Neural cell (in vitro differentiated cells): ENCODE measurements at regions not wholly inside any gene's neighbourhood (a gene's known extent, or its start where the extent isn't known, plus 50 kb on each side); places are given as distances from the start of the nearest gene placed in this dataset.

Source experiments
- H2AFZ ChIP-seq: fragments of 200-600, 300-800 bp; sonication (generic), shearing (Covaris generic); 2 replicates; pipeline ENCODE4 v1.6.0; 2014; ENCODE audit warnings: low read depth, mild to moderate bottlenecking, antibody characterized with exemption, low read length, moderate library complexity
- H3F3A ChIP-seq: fragments of 200-600 bp; shearing (Covaris generic); 2 replicates; pipeline ENCODE4 v1.6.1; 2016; ENCODE audit warnings: mild to moderate bottlenecking, moderate library complexity, mixed read lengths, antibody characterized with exemption, low read length; ENCODE audit not compliant: insufficient read depth, poor library complexity, severe bottlenecking
- H3K27ac ChIP-seq: fragments of 200-600, 300-800 bp; sonication (generic), shearing (Covaris generic); 2 replicates; pipeline ENCODE4 v1.5.1; 2014; ENCODE audit warnings: mild to moderate bottlenecking, low read length, moderate library complexity
- H3K27me3 ChIP-seq: fragments of 300-800, 200-600 bp; sonication (generic), shearing (Covaris generic); 2 replicates; pipeline ENCODE4 v1.6.0; 2014; ENCODE audit warnings: mild to moderate bottlenecking, low read depth, low read length, moderate library complexity; ENCODE audit not compliant: insufficient read depth
- H3K36me3 ChIP-seq: fragments of 300-800, 200-600 bp; sonication (generic), shearing (Covaris generic); 2 replicates; pipeline ENCODE4 v1.5.1; 2014; ENCODE audit warnings: mild to moderate bottlenecking, antibody characterized with exemption, low read length, moderate library complexity; ENCODE audit not compliant: insufficient read depth
- H3K4me2 ChIP-seq: fragments of 300-800, 200-600 bp; sonication (generic), shearing (Covaris generic); 2 replicates; pipeline ENCODE4 v1.6.0; 2014; ENCODE audit warnings: mild to moderate bottlenecking, low read length
- H3K4me3 ChIP-seq: fragments of 300-800, 200-600 bp; sonication (generic), shearing (Covaris generic); 2 replicates; pipeline ENCODE4 v1.5.1; 2014; ENCODE audit warnings: mild to moderate bottlenecking, low read length, moderate library complexity
- H3K79me2 ChIP-seq: fragments of 200-600 bp; shearing (Covaris generic); replicated peaks from 2 replicates; pipeline ENCODE4 v1.6.0; 2014; ENCODE audit warnings: mild to moderate bottlenecking, low read length, moderate library complexity; ENCODE audit not compliant: insufficient read depth
- H3K9ac ChIP-seq: fragments of 300-800, 200-600 bp; sonication (generic), shearing (Covaris generic); 2 replicates; pipeline ENCODE4 v1.6.1; 2016; ENCODE audit warnings: mild to moderate bottlenecking, low read length, mixed read lengths
- H3K9me2 ChIP-seq: fragments of 200-600 bp; shearing (Covaris generic); 2 replicates; pipeline ENCODE4 v1.6.1; 2016; ENCODE audit warnings: mild to moderate bottlenecking, low read length, mixed read lengths; ENCODE audit not compliant: insufficient read depth
- H3K9me3 ChIP-seq: fragments of 200-600, 300-800 bp; sonication (generic), shearing (Covaris generic); 2 replicates; pipeline ENCODE4 v1.6.1; 2016; ENCODE audit warnings: mild to moderate bottlenecking, mixed run types, low read length, moderate library complexity, mixed read lengths
- H4K20me1 ChIP-seq: fragments of 200-600 bp; shearing (Covaris generic); 2 replicates; pipeline ENCODE4 v1.6.1; 2016; ENCODE audit warnings: mild to moderate bottlenecking, mixed run types; ENCODE audit not compliant: insufficient read depth
- EP300 ChIP-seq: fragments of 450-650 bp; conservative IDR thresholded peaks from 2 replicates; pipeline ENCODE4 v1.6.1; 2014; ENCODE audit warnings: antibody characterized with exemption, mild to moderate bottlenecking, moderate library complexity; ENCODE audit not compliant: poor library complexity, severe bottlenecking
- EZH2 ChIP-seq: fragments of 200-600, 300-800 bp; shearing (Covaris generic), sonication (generic); IDR thresholded peaks from 2 replicates; pipeline ENCODE4 v1.6.1; 2014; ENCODE audit warnings: antibody characterized with exemption, low read length, borderline replicate concordance, mild to moderate bottlenecking; ENCODE audit not compliant: insufficient read depth, poor library complexity, severe bottlenecking
- MXI1 ChIP-seq: fragments of 450-650 bp; conservative IDR thresholded peaks from 2 replicates; pipeline ENCODE4 v1.6.1; 2014; ENCODE audit warnings: antibody characterized with exemption, mild to moderate bottlenecking; ENCODE audit not compliant: poor library complexity, severe bottlenecking
- POLR2AphosphoS5 ChIP-seq: IDR thresholded peaks from 2 replicates; pipeline ENCODE4 v1.6.1; 2012
- RAD21 ChIP-seq: fragments of 450-650 bp; conservative IDR thresholded peaks from 2 replicates; pipeline ENCODE4 v1.6.1; 2014; ENCODE audit warnings: antibody characterized with exemption, mild to moderate bottlenecking, moderate library complexity
- SMC3 ChIP-seq: fragments of 450-650 bp; conservative IDR thresholded peaks from 2 replicates; pipeline ENCODE4 v1.6.1; 2014; ENCODE audit warnings: antibody characterized with exemption, mild to moderate bottlenecking, moderate library complexity; ENCODE audit not compliant: poor library complexity
- TAF1 ChIP-seq: IDR thresholded peaks from 2 replicates; pipeline ENCODE4 v1.6.1; 2012; ENCODE audit warnings: low read depth
- TF ChIP-seq, protein P1 (sequence below): fragments of 450-650 bp; IDR thresholded peaks from 2 replicates; pipeline ENCODE4 v1.5.1; 2014; ENCODE audit warnings: antibody characterized with exemption, mild to moderate bottlenecking, moderate library complexity; ENCODE audit not compliant: poor library complexity, severe bottlenecking
- TF ChIP-seq, protein P2 (sequence below): IDR thresholded peaks from 2 replicates; pipeline ENCODE4 v1.6.1; 2012; ENCODE audit warnings: borderline replicate concordance

DNA sequence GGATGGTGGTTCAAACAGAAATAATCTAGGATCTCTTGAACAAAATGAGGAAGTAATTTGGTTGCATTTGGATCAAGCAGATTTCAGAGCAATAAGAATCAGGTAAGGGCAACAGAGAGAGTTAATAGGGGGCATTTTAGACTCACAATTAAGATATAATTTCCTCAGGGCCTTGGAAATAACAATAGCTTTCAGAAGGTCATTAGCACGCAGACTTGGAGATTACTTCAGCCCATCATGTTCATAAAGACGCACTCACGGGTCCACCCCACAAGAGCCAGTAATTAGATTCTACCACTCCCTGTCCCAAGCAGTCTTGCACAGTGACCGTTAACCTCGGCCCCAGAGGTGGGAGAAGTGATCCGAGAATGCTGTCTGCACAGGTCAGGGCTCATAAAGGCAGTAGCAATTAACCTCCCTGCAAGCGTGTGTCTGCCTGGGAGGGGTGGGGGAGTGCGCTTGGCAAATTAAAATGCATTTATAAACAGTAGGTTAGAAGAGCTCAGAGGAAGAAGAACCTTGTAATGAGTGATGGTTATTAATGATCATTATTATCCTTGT, 125.7 kb upstream of the CCDC196 start:
- H3K4me3 ChIP-seq, result no peak overlapping the region
- no peak overlapping the region for H3K27ac ChIP-seq
- TF ChIP-seq MXI1, result no peak
- TF ChIP-seq EZH2, result no peak
- TF ChIP-seq SMC3, result no peak
- TF ChIP-seq, protein P1, sequence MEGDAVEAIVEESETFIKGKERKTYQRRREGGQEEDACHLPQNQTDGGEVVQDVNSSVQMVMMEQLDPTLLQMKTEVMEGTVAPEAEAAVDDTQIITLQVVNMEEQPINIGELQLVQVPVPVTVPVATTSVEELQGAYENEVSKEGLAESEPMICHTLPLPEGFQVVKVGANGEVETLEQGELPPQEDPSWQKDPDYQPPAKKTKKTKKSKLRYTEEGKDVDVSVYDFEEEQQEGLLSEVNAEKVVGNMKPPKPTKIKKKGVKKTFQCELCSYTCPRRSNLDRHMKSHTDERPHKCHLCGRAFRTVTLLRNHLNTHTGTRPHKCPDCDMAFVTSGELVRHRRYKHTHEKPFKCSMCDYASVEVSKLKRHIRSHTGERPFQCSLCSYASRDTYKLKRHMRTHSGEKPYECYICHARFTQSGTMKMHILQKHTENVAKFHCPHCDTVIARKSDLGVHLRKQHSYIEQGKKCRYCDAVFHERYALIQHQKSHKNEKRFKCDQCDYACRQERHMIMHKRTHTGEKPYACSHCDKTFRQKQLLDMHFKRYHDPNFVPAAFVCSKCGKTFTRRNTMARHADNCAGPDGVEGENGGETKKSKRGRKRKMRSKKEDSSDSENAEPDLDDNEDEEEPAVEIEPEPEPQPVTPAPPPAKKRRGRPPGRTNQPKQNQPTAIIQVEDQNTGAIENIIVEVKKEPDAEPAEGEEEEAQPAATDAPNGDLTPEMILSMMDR, result no peak
- TF ChIP-seq, protein P2, sequence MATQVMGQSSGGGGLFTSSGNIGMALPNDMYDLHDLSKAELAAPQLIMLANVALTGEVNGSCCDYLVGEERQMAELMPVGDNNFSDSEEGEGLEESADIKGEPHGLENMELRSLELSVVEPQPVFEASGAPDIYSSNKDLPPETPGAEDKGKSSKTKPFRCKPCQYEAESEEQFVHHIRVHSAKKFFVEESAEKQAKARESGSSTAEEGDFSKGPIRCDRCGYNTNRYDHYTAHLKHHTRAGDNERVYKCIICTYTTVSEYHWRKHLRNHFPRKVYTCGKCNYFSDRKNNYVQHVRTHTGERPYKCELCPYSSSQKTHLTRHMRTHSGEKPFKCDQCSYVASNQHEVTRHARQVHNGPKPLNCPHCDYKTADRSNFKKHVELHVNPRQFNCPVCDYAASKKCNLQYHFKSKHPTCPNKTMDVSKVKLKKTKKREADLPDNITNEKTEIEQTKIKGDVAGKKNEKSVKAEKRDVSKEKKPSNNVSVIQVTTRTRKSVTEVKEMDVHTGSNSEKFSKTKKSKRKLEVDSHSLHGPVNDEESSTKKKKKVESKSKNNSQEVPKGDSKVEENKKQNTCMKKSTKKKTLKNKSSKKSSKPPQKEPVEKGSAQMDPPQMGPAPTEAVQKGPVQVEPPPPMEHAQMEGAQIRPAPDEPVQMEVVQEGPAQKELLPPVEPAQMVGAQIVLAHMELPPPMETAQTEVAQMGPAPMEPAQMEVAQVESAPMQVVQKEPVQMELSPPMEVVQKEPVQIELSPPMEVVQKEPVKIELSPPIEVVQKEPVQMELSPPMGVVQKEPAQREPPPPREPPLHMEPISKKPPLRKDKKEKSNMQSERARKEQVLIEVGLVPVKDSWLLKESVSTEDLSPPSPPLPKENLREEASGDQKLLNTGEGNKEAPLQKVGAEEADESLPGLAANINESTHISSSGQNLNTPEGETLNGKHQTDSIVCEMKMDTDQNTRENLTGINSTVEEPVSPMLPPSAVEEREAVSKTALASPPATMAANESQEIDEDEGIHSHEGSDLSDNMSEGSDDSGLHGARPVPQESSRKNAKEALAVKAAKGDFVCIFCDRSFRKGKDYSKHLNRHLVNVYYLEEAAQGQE, result no peak
- TF ChIP-seq POLR2AphosphoS5, result no peak
- TF ChIP-seq RAD21, result no peak
- TF ChIP-seq TAF1, result no peak
- TF ChIP-seq EP300, result no peak
- H4K20me1 ChIP-seq, result no peaks in the 10 kb centered on the region
- H3K9ac ChIP-seq, result peak overlapping the region; percentile 31
- H2AFZ ChIP-seq, result no peak overlapping the region
- no peaks in the 10 kb centered on the region for H3K36me3 ChIP-seq
- H3K9me3 ChIP-seq, result no peaks in the 10 kb centered on the region
- no peaks in the 10 kb centered on the region for H3K27me3 ChIP-seq
- H3K9me2 ChIP-seq, result no peaks in the 10 kb centered on the region
- H3K79me2 ChIP-seq, result no peaks in the 10 kb centered on the region
- no peak overlapping the region for H3K4me2 ChIP-seq
- H3F3A ChIP-seq, result peaks cover 6% of the 10 kb centered on the region

DNA sequence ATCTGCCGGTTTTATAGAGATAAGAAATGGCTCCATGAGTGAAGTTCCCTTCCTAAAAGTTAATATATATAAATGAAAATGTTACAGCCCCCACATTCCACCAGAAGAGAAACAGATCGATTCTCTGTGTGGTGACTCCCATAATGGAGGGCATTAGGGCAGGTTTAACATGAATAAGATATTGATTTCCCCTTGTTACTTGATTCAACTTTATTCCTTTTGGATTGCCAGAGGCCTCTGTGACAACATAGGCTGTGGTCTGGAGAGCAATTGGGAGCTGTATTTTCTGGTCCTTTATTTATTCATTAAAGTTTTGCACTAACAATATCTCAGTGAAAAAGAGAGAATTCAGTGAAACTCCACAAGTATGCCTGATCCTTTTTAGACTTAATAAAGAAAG, 125.2 kb upstream of the CCDC196 start:
- H3K79me2 ChIP-seq, result no peaks in the 10 kb centered on the region
- no peaks in the 10 kb centered on the region for H4K20me1 ChIP-seq
- H3K27me3 ChIP-seq, result no peaks in the 10 kb centered on the region
- H3K9ac ChIP-seq, result no peak overlapping the region
- no peaks in the 10 kb centered on the region for H3K9me2 ChIP-seq
- H3K4me3 ChIP-seq, result no peak overlapping the region
- H3K36me3 ChIP-seq, result no peaks in the 10 kb centered on the region
- no peaks in the 10 kb centered on the region for H3K9me3 ChIP-seq
- no peak overlapping the region for H2AFZ ChIP-seq
- H3K27ac ChIP-seq, result no peak overlapping the region
- peaks cover 6% of the 10 kb centered on the region for H3F3A ChIP-seq
- H3K4me2 ChIP-seq, result no peak overlapping the region
- TF ChIP-seq EP300 (no peak), SMC3 (no peak), EZH2 (no peak)
- TF ChIP-seq, protein P2, result no peak
